K562 (cell line): ENCODE measurements at regions not wholly inside any gene's neighbourhood (a gene's known extent, or its start where the extent isn't known, plus 50 kb on each side); places are given as distances from the start of the nearest gene placed in this dataset.

Experiments used
- ATAC-seq: fragments of 200-7000 bp; cut with Tn5 transposase; 3 replicates; pipeline ENCODE4 v1.9.1; 2020; ENCODE audit warnings: moderate library complexity
- BruUV-seq: library from RNA; stranded (reverse); fragments of 400-500 nt; replicated peaks from 2 replicates; lab custom pipeline; 2021; lab: Mats Ljungman, UMichigan
- CTCF ChIA-PET: fragments of 300-600 bp; formaldehyde crosslinking; extraction: SDS; loops from one replicate; lab custom pipeline; 2021; ENCODE audit warnings: low intra/inter-chr PET ratio; lab: Yijun Ruan, JAX
- POLR2A ChIA-PET: fragments of 300-600, 350-650 bp; sonication (Branson Sonifier 250); formaldehyde crosslinking; extraction: SDS; loops from one replicate; lab custom pipeline; 2021; ENCODE audit warnings: antibody characterized with exemption, inconsistent platforms; lab: Yijun Ruan, JAX
- DNase-seq, 4 experiments: peaks; one replicate each; pipeline versions ENCODE4 v3.0.0 to v3.0.0-alpha.2; 2011 to 2018; ENCODE audit warnings: low spot score in 3 of 4, mixed read lengths in 3 of 4; ENCODE audit errors: extremely low read depth in 1 of 4
- FAIRE-seq: peaks from 2 replicates; lab custom pipeline; 2011; peaks lifted over from hg19 to GRCh38; lab: Jason Lieb, UNC
- H2AFZ ChIP-seq: 2 replicates; pipeline ENCODE4 v1.6.0; 2011; ENCODE audit warnings: low read depth, low read length, control low read depth, inconsistent platforms
- H3K27ac ChIP-seq: fragments of 200-600 bp; 3 replicates; pipeline ENCODE4 v1.8.0; 2011; ENCODE audit warnings: low read depth, mild to moderate bottlenecking, control low read depth, inconsistent platforms, low read length, moderate library complexity, mixed read lengths; ENCODE audit errors: extremely low read depth
- H3K27me3 ChIP-seq, 2 experiments: fragments of 300-600 bp in 1 of 2; 2 replicates in 1 of 2; 3 replicates in 1 of 2; pipeline versions ENCODE4 v1.6.0 to v1.8.0; 2011; ENCODE audit warnings: inconsistent platforms in 2 of 2, low read length in 2 of 2, mild to moderate bottlenecking in 1 of 2, mixed read lengths in 1 of 2, moderate library complexity in 1 of 2; ENCODE audit not compliant: control insufficient read depth in 2 of 2, insufficient read depth in 2 of 2
- H3K36me3 ChIP-seq: fragments of 300-600 bp; 3 replicates; pipeline ENCODE4 v1.8.0; 2011; ENCODE audit warnings: mild to moderate bottlenecking, low read length, inconsistent platforms; ENCODE audit not compliant: control insufficient read depth, insufficient read depth
- H3K4me1 ChIP-seq, 2 experiments: fragments of 200-600 bp in 1 of 2; replicated peaks in 1 of 2; 2 replicates in 1 of 2; 3 replicates in 1 of 2; pipeline versions ENCODE4 v1.5.1 to v1.8.0; 2011; ENCODE audit warnings: inconsistent platforms in 2 of 2, low read length in 2 of 2, mild to moderate bottlenecking in 1 of 2, mixed read lengths in 1 of 2, moderate library complexity in 1 of 2; ENCODE audit not compliant: control insufficient read depth in 2 of 2, insufficient read depth in 2 of 2
- H3K4me2 ChIP-seq: 2 replicates; pipeline ENCODE4 v1.6.1; 2011; ENCODE audit warnings: low read length, control low read depth, inconsistent platforms, mixed read lengths; ENCODE audit not compliant: insufficient read depth
- H3K4me3 ChIP-seq: fragments of 200-600 bp; sonication (generic), shearing (Covaris generic); 2 replicates; pipeline ENCODE4 v1.5.1; 2016; ENCODE audit warnings: control low read depth, inconsistent platforms
- H3K79me2 ChIP-seq: fragments of 200-600 bp; 3 replicates; pipeline ENCODE4 v1.8.0; 2011; ENCODE audit warnings: low read length, inconsistent platforms; ENCODE audit not compliant: control insufficient read depth, insufficient read depth
- H3K9ac ChIP-seq, 2 experiments: 2 replicates each; pipeline versions ENCODE4 v1.6.0 to v1.6.1; 2011; ENCODE audit warnings: low read depth in 2 of 2, low read length in 2 of 2, control low read depth in 1 of 2, inconsistent platforms in 1 of 2, mild to moderate bottlenecking in 1 of 2, mixed read lengths in 1 of 2; ENCODE audit not compliant: insufficient read depth in 1 of 2
- H3K9me1 ChIP-seq: one replicate; pipeline ENCODE4 v1.6.0; 2011; ENCODE audit warnings: inconsistent platforms, mild to moderate bottlenecking, low read length, moderate library complexity; ENCODE audit not compliant: control insufficient read depth, insufficient read depth
- H3K9me3 ChIP-seq: replicated peaks from 2 replicates; pipeline ENCODE4 v1.5.1; 2011; ENCODE audit warnings: low read depth, low read length, inconsistent platforms; ENCODE audit not compliant: control insufficient read depth, insufficient read depth
- H4K20me1 ChIP-seq: replicated peaks from 2 replicates; pipeline ENCODE4 v1.6.1; 2011; ENCODE audit warnings: low read length, inconsistent platforms, mixed read lengths; ENCODE audit not compliant: control insufficient read depth, insufficient read depth
- BRD4 ChIP-seq: fragments of 200-600 bp; sonication (generic); IDR thresholded peaks from 2 replicates; pipeline ENCODE4 v1.6.1; 2017; ENCODE audit warnings: inconsistent platforms
- CBFA2T3 ChIP-seq: fragments of 450-650 bp; IDR thresholded peaks from 2 replicates; pipeline ENCODE4 v1.6.1; 2017
- ELF1 ChIP-seq: fragments of 200-800 bp; sonication (Bioruptor generic); IDR thresholded peaks from 2 replicates; pipeline ENCODE4 v1.6.1; 2016; ENCODE audit warnings: missing genetic modification characterization, missing compliant biosample characterization
- NFIX ChIP-seq: fragments of 250-450 bp; sonication (Bioruptor Pico); IDR thresholded peaks from 2 replicates; pipeline ENCODE4 v1.4.0; 2020; ENCODE audit warnings: low read depth, mild to moderate bottlenecking, moderate library complexity
- SP2 ChIP-seq: IDR thresholded peaks from 2 replicates; pipeline ENCODE4 v1.6.1; 2011; ENCODE audit warnings: mild to moderate bottlenecking, low read depth, low read length, moderate library complexity; ENCODE audit not compliant: poor library complexity, severe bottlenecking; ENCODE audit errors: extremely low read depth
- ZNF23 ChIP-seq: fragments of 250-450 bp; sonication (Bioruptor Pico); IDR thresholded peaks from 2 replicates; pipeline ENCODE4 v1.4.0; 2020; ENCODE audit warnings: mild to moderate bottlenecking
- ZNF445 ChIP-seq: fragments of 250-450 bp; sonication (Bioruptor Pico); IDR thresholded peaks from 2 replicates; pipeline ENCODE4 v1.4.0; 2020; ENCODE audit warnings: low read depth, mild to moderate bottlenecking, moderate library complexity
- WGBS: fragments of 100-300 bp; shearing (Covaris generic); methylation state at CpG from one replicate; pipeline ENCODE4 v1.1.6; 2016; ENCODE audit warnings: low coverage, mixed read lengths; ENCODE audit not compliant: insufficient coverage; ENCODE audit errors: missing lambda C conversion rate; 5-methylcytosine and 5-hydroxymethylcytosine counted together
- in situ Hi-C: fragments of 300-500 bp; cut with MboI; formaldehyde crosslinking; loops from 4 replicates; pipeline ENCODE4 v1.15.0; 2018; ENCODE audit warnings: inconsistent platforms, mixed read lengths
- intact Hi-C: fragments of 100-400 bp; cut with micrococcal nuclease; formaldehyde crosslinking; loops from 2 replicates; pipeline ENCODE4 v1.14.2; 2022
- TF ChIP-seq, protein P1 (sequence below), 2 experiments: IDR thresholded peaks; 2 replicates each; pipeline ENCODE4 v1.6.1; 2011; ENCODE audit warnings: borderline replicate concordance in 1 of 2, control low read depth in 1 of 2, low read depth in 1 of 2, low read length in 1 of 2, mild to moderate bottlenecking in 1 of 2, mixed read lengths in 1 of 2, moderate library complexity in 1 of 2; ENCODE audit not compliant: insufficient read depth in 1 of 2, insufficient read length in 1 of 2, poor library complexity in 1 of 2, severe bottlenecking in 1 of 2; ENCODE audit errors: extremely low read depth in 1 of 2
- TF ChIP-seq, protein P2 (sequence below): fragments of 450-650 bp; IDR thresholded peaks from 2 replicates; pipeline ENCODE4 v1.6.1; 2016
- TF ChIP-seq, protein P3 (sequence below): fragments of 450-650 bp; formaldehyde crosslinking; IDR thresholded peaks from 2 replicates; pipeline ENCODE4 v1.4.0; 2020; ENCODE audit warnings: mild to moderate bottlenecking, moderate library complexity

DNA sequence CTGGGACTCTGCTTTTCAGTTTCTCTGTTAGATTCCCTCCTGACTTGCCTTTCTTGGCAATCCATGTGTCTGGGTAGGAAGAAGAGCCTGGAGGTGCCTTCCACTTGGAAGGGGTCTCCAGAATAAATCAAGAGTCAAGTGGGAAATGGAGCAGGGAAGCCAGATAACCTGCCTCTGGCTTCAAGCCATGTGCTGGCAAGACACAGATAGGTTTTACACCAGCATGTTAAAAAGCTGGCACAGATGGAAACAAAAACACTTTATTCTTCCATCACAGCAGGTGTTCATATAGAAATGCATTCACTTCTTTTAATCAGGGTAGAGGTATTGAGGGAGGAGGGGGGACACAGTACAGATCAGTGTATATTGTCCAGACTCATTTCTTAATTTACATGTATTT is 356.9 kb upstream of the RUNX1 start:
- no peaks in the 10 kb centered on the region for H3K9me1 ChIP-seq
- ATAC-seq = no peak

DNA sequence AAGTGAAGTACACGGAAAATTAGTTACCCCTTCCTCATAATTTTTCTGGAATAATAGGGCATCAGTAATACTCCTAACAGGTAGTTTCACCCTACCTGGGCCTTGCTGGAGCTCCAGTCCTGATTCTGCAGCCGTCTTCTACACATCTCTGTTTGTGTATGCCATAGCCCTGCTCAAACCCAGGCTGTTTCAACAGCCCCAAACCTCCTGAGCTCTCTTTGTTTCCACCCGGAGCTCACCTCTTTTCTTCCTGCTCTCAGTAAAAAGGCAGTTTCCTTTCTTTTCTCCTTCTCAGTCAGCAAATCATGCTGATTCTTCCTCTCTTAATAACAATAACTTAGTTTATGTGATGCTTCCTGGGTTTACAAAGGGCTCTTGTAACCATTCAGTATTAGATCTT is 355.1 kb upstream of the RUNX1 start:
- H4K20me1 ChIP-seq = no peaks in the 10 kb centered on the region
- H2AFZ ChIP-seq = peak overlapping the region; percentile 36; the same call in 1 of the 2 replicates
- no peaks in the 10 kb centered on the region for H3K9me3 ChIP-seq
- no peaks in the 10 kb centered on the region for H3K9me1 ChIP-seq
- intact Hi-C loops (loop anchor here (5.0 kb wide), 4 partner anchors 197 to 712 kb away; no protein-coding TSS in a partner anchor), in situ Hi-C loops (loop anchor here (10.0 kb wide), 1 partner anchor 659 kb away; no protein-coding TSS in a partner anchor)
- ChIA-PET CTCF (no interaction called here), POLR2A (interaction anchor here (0.6 to 1.2 kb wide), 3 partner anchors 15 to 99 kb away, joined by 3 read pairs; no protein-coding TSS in a partner anchor)
- ATAC-seq = no peak
- 50% methylated on average over 3 of the region's 3 CpGs for WGBS
- no peak for DNase-seq
- no peak overlapping the region for H3K27ac ChIP-seq
- no peaks in the 10 kb centered on the region for H3K36me3 ChIP-seq
- FAIRE-seq = no peak
- no TSS peak for BruUV-seq
- H3K27me3 ChIP-seq = no peaks in the 10 kb centered on the region; a peak in 2 of 5 replicates
- H3K4me2 ChIP-seq = no peak overlapping the region
- H3K9ac ChIP-seq = no peak overlapping the region
- no peak overlapping the region for H3K4me3 ChIP-seq
- H3K79me2 ChIP-seq = no peaks in the 10 kb centered on the region
- peaks cover 0 to 11% of the 10 kb centered on the region in 2 experiments; a peak in 3 of 5 replicates for H3K4me1 ChIP-seq
- TF ChIP-seq BRD4 (no peak), NFIX (CRISPR knock-in tag) (no peak), ELF1 (tag) (no peak)
- TF ChIP-seq, protein P1, sequence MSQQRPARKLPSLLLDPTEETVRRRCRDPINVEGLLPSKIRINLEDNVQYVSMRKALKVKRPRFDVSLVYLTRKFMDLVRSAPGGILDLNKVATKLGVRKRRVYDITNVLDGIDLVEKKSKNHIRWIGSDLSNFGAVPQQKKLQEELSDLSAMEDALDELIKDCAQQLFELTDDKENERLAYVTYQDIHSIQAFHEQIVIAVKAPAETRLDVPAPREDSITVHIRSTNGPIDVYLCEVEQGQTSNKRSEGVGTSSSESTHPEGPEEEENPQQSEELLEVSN (IDR thresholded peaks at IDR 0.05; ENCODE audit: borderline replicate concordance in 1 of 2, extremely low read depth in 1 of 2, insufficient read depth in 1 of 2, insufficient read length in 1 of 2, low read depth in 1 of 2, low read length in 1 of 2, poor library complexity in 1 of 2, severe bottlenecking in 1 of 2) = no peak
- TF ChIP-seq, protein P2, sequence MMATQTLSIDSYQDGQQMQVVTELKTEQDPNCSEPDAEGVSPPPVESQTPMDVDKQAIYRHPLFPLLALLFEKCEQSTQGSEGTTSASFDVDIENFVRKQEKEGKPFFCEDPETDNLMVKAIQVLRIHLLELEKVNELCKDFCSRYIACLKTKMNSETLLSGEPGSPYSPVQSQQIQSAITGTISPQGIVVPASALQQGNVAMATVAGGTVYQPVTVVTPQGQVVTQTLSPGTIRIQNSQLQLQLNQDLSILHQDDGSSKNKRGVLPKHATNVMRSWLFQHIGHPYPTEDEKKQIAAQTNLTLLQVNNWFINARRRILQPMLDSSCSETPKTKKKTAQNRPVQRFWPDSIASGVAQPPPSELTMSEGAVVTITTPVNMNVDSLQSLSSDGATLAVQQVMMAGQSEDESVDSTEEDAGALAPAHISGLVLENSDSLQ = no peak

More for the DNA sequence above, 356.9 kb upstream of the RUNX1 start:
- no peak overlapping the region for H3K27ac ChIP-seq
- no TSS peak for BruUV-seq
- no peak overlapping the region for H2AFZ ChIP-seq
- no peak for FAIRE-seq
- no peaks in the 10 kb centered on the region for H3K79me2 ChIP-seq
- no peaks in the 10 kb centered on the region for H3K9me3 ChIP-seq
- in situ Hi-C loops = loop anchor here (10.0 kb wide), 1 partner anchor 661 kb away; no protein-coding TSS in a partner anchor
- no peaks in the 10 kb centered on the region; a peak in 2 of 5 replicates for H3K27me3 ChIP-seq
- no peaks in the 10 kb centered on the region; a peak in 2 of 5 replicates for H3K4me1 ChIP-seq
- no peak for DNase-seq
- H3K36me3 ChIP-seq = no peaks in the 10 kb centered on the region
- H3K4me2 ChIP-seq = no peak overlapping the region
- TF ChIP-seq SP2 (no peak), ZNF23 (no peak), ZNF445 (CRISPR knock-in tag) (no peak), CBFA2T3 (no peak)
- TF ChIP-seq, protein P3, sequence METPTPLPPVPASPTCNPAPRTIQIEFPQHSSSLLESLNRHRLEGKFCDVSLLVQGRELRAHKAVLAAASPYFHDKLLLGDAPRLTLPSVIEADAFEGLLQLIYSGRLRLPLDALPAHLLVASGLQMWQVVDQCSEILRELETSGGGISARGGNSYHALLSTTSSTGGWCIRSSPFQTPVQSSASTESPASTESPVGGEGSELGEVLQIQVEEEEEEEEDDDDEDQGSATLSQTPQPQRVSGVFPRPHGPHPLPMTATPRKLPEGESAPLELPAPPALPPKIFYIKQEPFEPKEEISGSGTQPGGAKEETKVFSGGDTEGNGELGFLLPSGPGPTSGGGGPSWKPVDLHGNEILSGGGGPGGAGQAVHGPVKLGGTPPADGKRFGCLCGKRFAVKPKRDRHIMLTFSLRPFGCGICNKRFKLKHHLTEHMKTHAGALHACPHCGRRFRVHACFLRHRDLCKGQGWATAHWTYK (CRISPR knock-in tag) = no peak
- POLR2A ChIA-PET = no interaction called here
- no peak overlapping the region for H3K4me3 ChIP-seq
- no peaks in the 10 kb centered on the region for H4K20me1 ChIP-seq
- intact Hi-C loops = no loop called here
- CTCF ChIA-PET = no interaction called here
- H3K9ac ChIP-seq = no peak overlapping the region
